ENCODE measurements at regions not wholly inside any gene's neighbourhood (a gene's known extent, or its start where the extent isn't known, plus 50 kb on each side); places are given as distances from the start of the nearest gene placed in this dataset.

GRCh38 chr19:13691569-13692435, 72.5 kb upstream of the MRI1 start:
- TF ChIP-seq CTCF (IDR thresholded peaks at IDR 0.05 in 2 of 3, conservative IDR thresholded peaks at IDR 0.05 in 1 of 3; ENCODE audit: borderline replicate concordance in 1 of 3, insufficient read depth in 1 of 3, low read depth in 2 of 3, low read length in 2 of 3): no peak
- TF ChIP-seq POLR2A (IDR thresholded peaks at IDR 0.05; ENCODE audit: borderline replicate concordance, extremely low read depth, insufficient read depth, insufficient read length): no peak
- TF ChIP-seq TCF7L2 (IDR thresholded peaks at IDR 0.05; ENCODE audit: borderline replicate concordance, extremely low read depth, insufficient read depth, insufficient read length): no peak
- TF ChIP-seq REST (IDR thresholded peaks at IDR 0.05; ENCODE audit: low read depth): no peak
